ENCODE measurements at regions not wholly inside any gene's neighbourhood (a gene's known extent, or its start where the extent isn't known, plus 50 kb on each side); places are given as distances from the start of the nearest gene placed in this dataset.
"Not testable (repeated sequence)": the region's sequence is repeated elsewhere in the genome, so short reads cannot be mapped to it uniquely, and the experiment has no call there.

- no peak for DNase-seq (ENCODE audit: low read depth in 2 of 2)
Measured at GRCh38 chr12:19988001-19988400, 380.3 kb upstream of the PDE3A start.

- DNase-seq (ENCODE audit: low read depth in 2 of 2) = no peak
Measured at GRCh38 chr12:19988459-19988873, 379.9 kb upstream of the PDE3A start.

GRCh38 chr12:19988948-19989347, 379.4 kb upstream of the PDE3A start:
- DNase-seq (ENCODE audit: low read depth in 2 of 2) = no peak

GRCh38 chr12:19991146-19991545, 377.2 kb upstream of the PDE3A start:
- no peak for DNase-seq (ENCODE audit: low read depth in 2 of 2)

- no peak for DNase-seq (ENCODE audit: low read depth in 2 of 2)
Measured at GRCh38 chr12:19992311-19992710, 376.0 kb upstream of the PDE3A start.

GRCh38 chr12:19994968-19995367, 373.4 kb upstream of the PDE3A start:
- no peak for DNase-seq (ENCODE audit: low read depth in 2 of 2)

- DNase-seq (ENCODE audit: low read depth in 2 of 2) = no peak
Measured at GRCh38 chr12:19997656-19998400, 370.5 kb upstream of the PDE3A start.

GRCh38 chr12:19998411-19998810, 369.9 kb upstream of the PDE3A start:
- no peak for DNase-seq (ENCODE audit: low read depth in 2 of 2)

- DNase-seq (ENCODE audit: low read depth in 2 of 2) = no peak
Measured at GRCh38 chr12:19998961-19999804, 369.2 kb upstream of the PDE3A start.

GRCh38 chr12:19999805-20000138, 368.6 kb upstream of the PDE3A start:
- no peak for DNase-seq (ENCODE audit: low read depth in 2 of 2)

GRCh38 chr12:20000229-20000849, 368.0 kb upstream of the PDE3A start:
- no peak for DNase-seq (ENCODE audit: low read depth in 2 of 2)

- no peak for DNase-seq (ENCODE audit: low read depth in 2 of 2)
Measured at GRCh38 chr12:20003252-20003651, 365.1 kb upstream of the PDE3A start.

- DNase-seq (ENCODE audit: low read depth in 2 of 2) = no peak
Measured at GRCh38 chr12:20004952-20005351, 363.4 kb upstream of the PDE3A start.

GRCh38 chr12:20006871-20007730, 361.2 kb upstream of the PDE3A start:
- no peak for DNase-seq (ENCODE audit: low read depth in 2 of 2)

GRCh38 chr12:20009965-20010364, 358.4 kb upstream of the PDE3A start:
- DNase-seq (ENCODE audit: low read depth in 2 of 2) = not testable (repeated sequence)

- no peak for DNase-seq (ENCODE audit: low read depth in 2 of 2)
Measured at GRCh38 chr12:20011200-20011599, 357.1 kb upstream of the PDE3A start.

- no peak for DNase-seq (ENCODE audit: low read depth in 2 of 2)
Measured at GRCh38 chr12:20017802-20018201, 350.5 kb upstream of the PDE3A start.

- no peak for DNase-seq (ENCODE audit: low read depth in 2 of 2)
Measured at GRCh38 chr12:20018406-20018805, 349.9 kb upstream of the PDE3A start.

- DNase-seq (ENCODE audit: low read depth in 2 of 2) = no peak
Measured at GRCh38 chr12:20024194-20024593, 344.1 kb upstream of the PDE3A start.

GRCh38 chr12:20028033-20028432, 340.3 kb upstream of the PDE3A start:
- no peak for DNase-seq (ENCODE audit: low read depth in 2 of 2)

- no peak for DNase-seq (ENCODE audit: low read depth in 2 of 2)
Measured at GRCh38 chr12:20030826-20031225, 337.5 kb upstream of the PDE3A start.

GRCh38 chr12:20039562-20039961, 328.8 kb upstream of the PDE3A start:
- DNase-seq (ENCODE audit: low read depth in 2 of 2) = no peak

All from stimulated activated CD4-positive, alpha-beta T cell treated with anti-CD3 and anti-CD28 coated beads, Interleukin-12 subunit alpha, Interleukin-12 subunit beta, amount 100 ng/mL, for 24 hours (primary cell).